Neural cell (in vitro differentiated cells): ENCODE measurements at regions not wholly inside any gene's neighbourhood (a gene's known extent, or its start where the extent isn't known, plus 50 kb on each side); places are given as distances from the start of the nearest gene placed in this dataset.
A peak's percentile ranks its signal among the peaks of the same experiment; 100 is the strongest.

Source experiments
- H2AFZ ChIP-seq: fragments of 200-600, 300-800 bp; sonication (generic), shearing (Covaris generic); 2 replicates; pipeline ENCODE4 v1.6.0; 2014; ENCODE audit warnings: low read depth, mild to moderate bottlenecking, antibody characterized with exemption, low read length, moderate library complexity
- H3F3A ChIP-seq: fragments of 200-600 bp; shearing (Covaris generic); 2 replicates; pipeline ENCODE4 v1.6.1; 2016; ENCODE audit warnings: mild to moderate bottlenecking, moderate library complexity, mixed read lengths, antibody characterized with exemption, low read length; ENCODE audit not compliant: insufficient read depth, poor library complexity, severe bottlenecking
- H3K27ac ChIP-seq: fragments of 200-600, 300-800 bp; sonication (generic), shearing (Covaris generic); 2 replicates; pipeline ENCODE4 v1.5.1; 2014; ENCODE audit warnings: mild to moderate bottlenecking, low read length, moderate library complexity
- H3K27me3 ChIP-seq: fragments of 300-800, 200-600 bp; sonication (generic), shearing (Covaris generic); 2 replicates; pipeline ENCODE4 v1.6.0; 2014; ENCODE audit warnings: mild to moderate bottlenecking, low read depth, low read length, moderate library complexity; ENCODE audit not compliant: insufficient read depth
- H3K36me3 ChIP-seq: fragments of 300-800, 200-600 bp; sonication (generic), shearing (Covaris generic); 2 replicates; pipeline ENCODE4 v1.5.1; 2014; ENCODE audit warnings: mild to moderate bottlenecking, antibody characterized with exemption, low read length, moderate library complexity; ENCODE audit not compliant: insufficient read depth
- H3K4me2 ChIP-seq: fragments of 300-800, 200-600 bp; sonication (generic), shearing (Covaris generic); 2 replicates; pipeline ENCODE4 v1.6.0; 2014; ENCODE audit warnings: mild to moderate bottlenecking, low read length
- H3K4me3 ChIP-seq: fragments of 300-800, 200-600 bp; sonication (generic), shearing (Covaris generic); 2 replicates; pipeline ENCODE4 v1.5.1; 2014; ENCODE audit warnings: mild to moderate bottlenecking, low read length, moderate library complexity
- H3K79me2 ChIP-seq: fragments of 200-600 bp; shearing (Covaris generic); replicated peaks from 2 replicates; pipeline ENCODE4 v1.6.0; 2014; ENCODE audit warnings: mild to moderate bottlenecking, low read length, moderate library complexity; ENCODE audit not compliant: insufficient read depth
- H3K9ac ChIP-seq: fragments of 300-800, 200-600 bp; sonication (generic), shearing (Covaris generic); 2 replicates; pipeline ENCODE4 v1.6.1; 2016; ENCODE audit warnings: mild to moderate bottlenecking, low read length, mixed read lengths
- H3K9me2 ChIP-seq: fragments of 200-600 bp; shearing (Covaris generic); 2 replicates; pipeline ENCODE4 v1.6.1; 2016; ENCODE audit warnings: mild to moderate bottlenecking, low read length, mixed read lengths; ENCODE audit not compliant: insufficient read depth
- H3K9me3 ChIP-seq: fragments of 200-600, 300-800 bp; sonication (generic), shearing (Covaris generic); 2 replicates; pipeline ENCODE4 v1.6.1; 2016; ENCODE audit warnings: mild to moderate bottlenecking, mixed run types, low read length, moderate library complexity, mixed read lengths
- H4K20me1 ChIP-seq: fragments of 200-600 bp; shearing (Covaris generic); 2 replicates; pipeline ENCODE4 v1.6.1; 2016; ENCODE audit warnings: mild to moderate bottlenecking, mixed run types; ENCODE audit not compliant: insufficient read depth
- CTCF ChIP-seq: fragments of 450-650 bp; IDR thresholded peaks from 2 replicates; pipeline ENCODE4 v1.5.1; 2014; ENCODE audit warnings: antibody characterized with exemption, mild to moderate bottlenecking, moderate library complexity; ENCODE audit not compliant: poor library complexity, severe bottlenecking
- EP300 ChIP-seq: fragments of 450-650 bp; conservative IDR thresholded peaks from 2 replicates; pipeline ENCODE4 v1.6.1; 2014; ENCODE audit warnings: antibody characterized with exemption, mild to moderate bottlenecking, moderate library complexity; ENCODE audit not compliant: poor library complexity, severe bottlenecking
- EZH2 ChIP-seq: fragments of 200-600, 300-800 bp; shearing (Covaris generic), sonication (generic); IDR thresholded peaks from 2 replicates; pipeline ENCODE4 v1.6.1; 2014; ENCODE audit warnings: antibody characterized with exemption, low read length, borderline replicate concordance, mild to moderate bottlenecking; ENCODE audit not compliant: insufficient read depth, poor library complexity, severe bottlenecking
- MXI1 ChIP-seq: fragments of 450-650 bp; conservative IDR thresholded peaks from 2 replicates; pipeline ENCODE4 v1.6.1; 2014; ENCODE audit warnings: antibody characterized with exemption, mild to moderate bottlenecking; ENCODE audit not compliant: poor library complexity, severe bottlenecking
- POLR2AphosphoS5 ChIP-seq: IDR thresholded peaks from 2 replicates; pipeline ENCODE4 v1.6.1; 2012
- RAD21 ChIP-seq: fragments of 450-650 bp; conservative IDR thresholded peaks from 2 replicates; pipeline ENCODE4 v1.6.1; 2014; ENCODE audit warnings: antibody characterized with exemption, mild to moderate bottlenecking, moderate library complexity
- SMC3 ChIP-seq: fragments of 450-650 bp; conservative IDR thresholded peaks from 2 replicates; pipeline ENCODE4 v1.6.1; 2014; ENCODE audit warnings: antibody characterized with exemption, mild to moderate bottlenecking, moderate library complexity; ENCODE audit not compliant: poor library complexity
- TAF1 ChIP-seq: IDR thresholded peaks from 2 replicates; pipeline ENCODE4 v1.6.1; 2012; ENCODE audit warnings: low read depth
- TF ChIP-seq, protein P1 (sequence below): IDR thresholded peaks from 2 replicates; pipeline ENCODE4 v1.6.1; 2012; ENCODE audit warnings: borderline replicate concordance

DNA sequence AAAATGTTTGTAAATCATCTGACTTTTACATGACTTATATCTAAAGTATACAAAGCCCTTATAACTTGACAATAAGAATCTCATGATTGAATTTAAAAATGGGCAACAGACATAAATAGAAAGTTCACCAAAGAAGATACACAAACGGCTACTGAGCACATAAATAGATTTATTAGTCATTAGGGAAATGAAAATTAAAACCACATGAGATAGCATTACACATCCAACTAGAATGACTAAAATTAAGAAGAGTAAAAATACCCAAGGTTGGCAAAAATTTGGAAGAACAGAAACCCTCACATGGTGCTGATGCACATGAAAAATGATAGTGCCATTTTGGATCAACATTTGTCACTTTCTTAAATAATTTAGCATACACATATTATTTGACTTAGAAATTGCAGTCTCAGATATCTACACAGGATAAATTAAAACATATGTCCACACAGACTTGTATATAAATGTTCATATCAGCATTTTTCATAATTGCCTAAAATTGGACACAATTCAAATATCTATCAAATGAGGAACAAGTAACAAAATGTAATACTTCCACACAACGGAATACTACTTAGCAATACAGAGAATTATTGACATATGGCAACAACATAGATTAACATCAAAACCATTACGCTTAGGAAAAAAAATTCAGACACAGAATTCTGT, 359.1 kb upstream of the DAB2 start:
- no peak overlapping the region for H3K4me3 ChIP-seq
- no peak overlapping the region for H2AFZ ChIP-seq
- no peaks in the 10 kb centered on the region for H3K9me3 ChIP-seq
- H3K27ac ChIP-seq, result no peak overlapping the region
- no peaks in the 10 kb centered on the region for H3K27me3 ChIP-seq
- TF ChIP-seq MXI1 (no peak), RAD21 (no peak), EP300 (no peak), SMC3 (no peak), POLR2AphosphoS5 (no peak), TAF1 (no peak), CTCF (no peak), EZH2 (no peak)
- TF ChIP-seq, protein P1, sequence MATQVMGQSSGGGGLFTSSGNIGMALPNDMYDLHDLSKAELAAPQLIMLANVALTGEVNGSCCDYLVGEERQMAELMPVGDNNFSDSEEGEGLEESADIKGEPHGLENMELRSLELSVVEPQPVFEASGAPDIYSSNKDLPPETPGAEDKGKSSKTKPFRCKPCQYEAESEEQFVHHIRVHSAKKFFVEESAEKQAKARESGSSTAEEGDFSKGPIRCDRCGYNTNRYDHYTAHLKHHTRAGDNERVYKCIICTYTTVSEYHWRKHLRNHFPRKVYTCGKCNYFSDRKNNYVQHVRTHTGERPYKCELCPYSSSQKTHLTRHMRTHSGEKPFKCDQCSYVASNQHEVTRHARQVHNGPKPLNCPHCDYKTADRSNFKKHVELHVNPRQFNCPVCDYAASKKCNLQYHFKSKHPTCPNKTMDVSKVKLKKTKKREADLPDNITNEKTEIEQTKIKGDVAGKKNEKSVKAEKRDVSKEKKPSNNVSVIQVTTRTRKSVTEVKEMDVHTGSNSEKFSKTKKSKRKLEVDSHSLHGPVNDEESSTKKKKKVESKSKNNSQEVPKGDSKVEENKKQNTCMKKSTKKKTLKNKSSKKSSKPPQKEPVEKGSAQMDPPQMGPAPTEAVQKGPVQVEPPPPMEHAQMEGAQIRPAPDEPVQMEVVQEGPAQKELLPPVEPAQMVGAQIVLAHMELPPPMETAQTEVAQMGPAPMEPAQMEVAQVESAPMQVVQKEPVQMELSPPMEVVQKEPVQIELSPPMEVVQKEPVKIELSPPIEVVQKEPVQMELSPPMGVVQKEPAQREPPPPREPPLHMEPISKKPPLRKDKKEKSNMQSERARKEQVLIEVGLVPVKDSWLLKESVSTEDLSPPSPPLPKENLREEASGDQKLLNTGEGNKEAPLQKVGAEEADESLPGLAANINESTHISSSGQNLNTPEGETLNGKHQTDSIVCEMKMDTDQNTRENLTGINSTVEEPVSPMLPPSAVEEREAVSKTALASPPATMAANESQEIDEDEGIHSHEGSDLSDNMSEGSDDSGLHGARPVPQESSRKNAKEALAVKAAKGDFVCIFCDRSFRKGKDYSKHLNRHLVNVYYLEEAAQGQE, result no peak
- H4K20me1 ChIP-seq, result no peaks in the 10 kb centered on the region
- no peaks in the 10 kb centered on the region for H3K36me3 ChIP-seq
- no peaks in the 10 kb centered on the region for H3K9me2 ChIP-seq
- no peak overlapping the region for H3K9ac ChIP-seq
- H3F3A ChIP-seq, result no peaks in the 10 kb centered on the region
- H3K79me2 ChIP-seq, result no peaks in the 10 kb centered on the region
- H3K4me2 ChIP-seq, result no peak overlapping the region

DNA sequence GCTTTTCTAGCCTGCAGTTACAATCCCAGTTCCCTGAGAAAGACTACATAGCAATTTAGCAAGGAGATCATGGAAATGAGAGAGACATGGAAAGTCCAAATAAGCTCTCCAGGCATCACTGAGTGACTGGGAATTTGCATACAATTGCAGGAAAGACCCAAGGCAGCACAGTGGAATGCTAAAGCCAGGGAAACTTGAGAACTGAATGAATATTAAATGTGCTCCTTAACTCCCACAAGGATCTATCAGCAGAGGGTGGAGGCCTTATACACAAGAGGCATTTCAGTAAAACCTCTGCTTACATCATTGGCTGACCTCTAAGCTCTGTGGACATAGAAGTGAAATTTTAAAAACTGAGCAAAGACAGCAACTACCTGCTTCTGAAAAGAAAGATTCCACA, 355.6 kb upstream of the DAB2 start:
- Histone ChIP-seq H3K4me3 (no peak overlapping the region), H4K20me1 (no peaks in the 10 kb centered on the region), H3K4me2 (no peak overlapping the region), H3K9me2 (no peaks in the 10 kb centered on the region), H3K79me2 (no peaks in the 10 kb centered on the region), H3K36me3 (no peaks in the 10 kb centered on the region), H3K9ac (no peak overlapping the region), H3K27me3 (no peaks in the 10 kb centered on the region), H3K27ac (peak overlapping the region; percentile 17), H3F3A (no peaks in the 10 kb centered on the region), H3K9me3 (no peaks in the 10 kb centered on the region), H2AFZ (no peak overlapping the region)
- TF ChIP-seq CTCF (no peak), TAF1 (no peak), SMC3 (no peak), EP300 (no peak)
- TF ChIP-seq, protein P1, result peak; percentile 66
